ENCODE measurements at regions not wholly inside any gene's neighbourhood (a gene's known extent, or its start where the extent isn't known, plus 50 kb on each side); places are given as distances from the start of the nearest gene placed in this dataset.

- TF ChIP-seq CTCF (IDR thresholded peaks at IDR 0.05) (no peak), POLR2AphosphoS5 (IDR thresholded peaks at IDR 0.05) (no peak)
These were observed 285.1 kb upstream of the CDIN1 start for GRCh38 chr15:36294359-36294758.

Data from gastroesophageal sphincter (tissue), 3 donors.